HG03280 (cell line): ENCODE measurements at regions not wholly inside any gene's neighbourhood (a gene's known extent, or its start where the extent isn't known, plus 50 kb on each side); places are given as distances from the start of the nearest gene placed in this dataset.
"Not testable (repeated sequence)": the region's sequence is repeated elsewhere in the genome, so short reads cannot be mapped to it uniquely, and the experiment has no call there.

Experiments used
- ATAC-seq: cut with Tn5 transposase; IDR thresholded peaks from one replicate; pipeline ENCODE4 v1.9.1; 2021; ENCODE audit warnings: mild to moderate bottlenecking, moderate library complexity; ENCODE audit not compliant: unreplicated experiment

DNA sequence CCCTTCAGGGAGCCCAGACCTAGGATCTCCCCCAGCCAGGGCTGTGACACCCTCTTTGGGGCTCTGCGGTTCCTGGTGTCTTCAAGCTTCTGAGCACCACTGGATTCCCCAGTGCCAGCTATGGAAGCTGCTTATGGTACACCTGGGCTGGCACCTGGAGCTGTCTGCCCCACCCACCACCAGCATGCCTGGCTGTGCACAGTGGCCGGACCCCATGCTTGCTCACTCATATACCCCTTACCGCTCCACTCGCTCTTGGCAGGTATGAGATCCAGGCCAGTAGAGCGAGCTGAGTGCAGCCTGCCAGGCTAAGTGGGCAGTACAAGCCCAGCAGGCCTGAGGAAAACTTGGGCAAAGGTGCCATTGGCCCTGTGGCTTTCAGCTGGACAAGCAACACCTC is 114.0 kb downstream of the DACT1 start:
- no peak for ATAC-seq

DNA sequence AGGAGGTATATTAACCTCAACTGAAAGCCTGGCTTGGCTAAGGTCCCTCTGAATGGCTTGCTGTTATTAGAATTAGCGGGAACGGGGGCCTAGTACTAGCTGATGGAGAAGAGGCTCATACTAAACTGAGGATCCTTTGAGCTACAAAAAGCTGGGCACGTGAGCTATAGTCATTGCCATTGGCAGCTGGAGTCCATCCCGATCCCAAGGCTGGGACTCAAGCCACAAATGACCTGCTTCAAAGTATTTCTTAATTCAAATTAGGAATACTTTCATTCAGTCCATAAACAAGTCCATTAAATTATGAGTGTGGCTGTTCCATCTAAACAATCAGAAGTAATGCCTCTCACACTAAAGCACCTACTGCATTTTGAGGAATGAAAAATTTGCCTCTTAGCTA is 114.5 kb downstream of the DACT1 start:
- no peak for ATAC-seq

DNA sequence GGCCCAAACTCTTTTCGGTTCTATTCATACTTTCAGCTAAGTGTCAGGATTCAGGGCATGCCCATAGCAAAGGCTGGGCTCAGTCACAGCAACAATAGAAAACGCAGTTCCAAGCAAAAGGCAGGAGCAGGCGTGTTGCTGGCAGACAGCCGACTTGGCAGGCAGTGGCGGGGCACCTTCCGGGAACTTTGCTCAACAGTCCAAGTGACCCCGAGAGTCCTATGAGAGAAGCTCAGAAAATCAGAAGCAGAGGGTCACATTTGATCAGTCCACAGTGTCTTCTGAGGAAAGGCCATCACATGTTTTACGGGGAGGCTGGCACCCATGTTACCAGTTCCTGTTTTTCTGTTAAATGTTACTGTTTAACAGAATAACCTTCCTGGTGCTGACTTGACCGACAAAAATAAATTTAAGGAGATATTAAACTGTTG is 115.0 kb downstream of the DACT1 start:
- ATAC-seq, result no peak

DNA sequence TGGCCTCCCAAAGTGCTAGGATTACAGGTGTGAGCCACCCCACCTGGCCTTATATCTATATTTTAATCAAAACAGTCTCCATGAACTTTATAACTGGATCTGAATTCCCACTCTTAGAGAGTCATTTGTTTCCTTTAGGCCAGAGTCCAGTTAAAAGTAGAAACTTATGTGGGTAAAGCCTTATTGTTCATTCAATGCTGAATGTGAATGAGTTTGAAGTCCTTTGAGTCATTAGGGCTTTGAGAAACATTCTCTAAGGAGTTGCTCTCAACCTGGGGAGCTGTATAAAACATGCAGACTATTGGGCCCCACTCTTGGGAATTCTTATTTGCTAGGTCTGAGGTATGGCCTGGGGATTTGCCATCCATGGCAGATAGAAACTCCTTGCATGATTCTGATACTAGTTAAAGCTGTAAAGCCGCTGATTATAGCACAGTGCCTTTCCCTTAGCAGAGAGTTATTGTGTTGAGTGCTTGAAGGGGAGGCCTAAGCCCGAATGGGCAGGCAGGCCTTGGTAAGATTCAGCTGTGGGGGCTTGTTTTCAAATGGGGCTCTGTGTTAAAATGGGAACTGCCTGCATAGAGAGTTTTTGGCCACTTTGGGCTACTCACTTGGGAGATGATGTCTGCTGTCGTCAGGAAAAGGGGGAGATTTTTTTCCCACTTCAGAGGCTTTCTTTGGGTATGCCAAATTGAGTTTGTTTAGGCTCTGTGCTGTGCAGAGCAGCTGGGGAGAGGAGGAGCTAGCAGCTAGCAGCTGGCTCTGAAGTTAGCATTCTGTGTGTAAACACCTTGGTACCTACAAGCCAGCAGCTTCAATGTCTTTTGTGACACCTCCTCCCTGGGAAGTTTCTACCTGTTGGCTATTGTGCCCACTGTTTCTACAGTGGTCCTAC is 117.5 kb downstream of the DACT1 start:
- ATAC-seq, result no peak

DNA sequence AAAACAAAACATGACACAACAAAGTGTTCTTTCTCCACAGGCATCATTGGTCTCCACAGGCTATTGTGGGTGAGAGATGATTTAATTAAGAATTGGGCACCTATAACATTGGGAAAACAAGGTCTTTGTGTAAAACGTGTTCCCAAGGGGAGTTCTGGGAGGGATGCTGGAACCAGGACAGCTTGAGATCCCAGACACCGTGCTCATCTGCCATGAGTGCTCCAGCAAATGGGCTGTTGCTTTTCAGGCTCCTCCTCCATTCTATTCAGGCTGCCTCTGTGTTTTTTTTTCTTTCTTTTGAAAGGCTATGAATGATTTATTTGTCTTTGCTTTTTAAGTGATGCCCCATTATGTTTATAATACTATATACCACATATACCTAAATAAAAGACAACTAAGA is 122.4 kb downstream of the DACT1 start:
- no peak for ATAC-seq

DNA sequence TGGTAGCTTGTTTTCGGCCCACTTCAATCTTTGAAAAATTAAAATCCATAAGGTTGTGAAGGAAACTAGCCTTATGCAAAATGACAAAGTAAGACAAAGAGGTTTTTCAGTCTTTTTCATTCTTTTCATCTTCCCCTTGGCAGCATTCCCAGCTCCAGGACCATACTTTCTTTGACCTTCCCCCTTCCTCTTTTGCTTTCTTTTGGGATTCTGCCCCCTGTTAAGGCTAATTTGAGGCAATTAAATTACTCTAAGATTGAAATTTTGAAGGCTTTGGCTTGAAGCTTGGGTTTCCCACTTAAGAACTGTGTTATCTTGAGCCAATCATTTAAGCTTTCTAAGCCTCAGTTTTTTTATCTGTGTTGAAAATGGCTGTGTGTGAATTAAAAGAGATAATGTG is 124.9 kb downstream of the DACT1 start:
- no peak for ATAC-seq

DNA sequence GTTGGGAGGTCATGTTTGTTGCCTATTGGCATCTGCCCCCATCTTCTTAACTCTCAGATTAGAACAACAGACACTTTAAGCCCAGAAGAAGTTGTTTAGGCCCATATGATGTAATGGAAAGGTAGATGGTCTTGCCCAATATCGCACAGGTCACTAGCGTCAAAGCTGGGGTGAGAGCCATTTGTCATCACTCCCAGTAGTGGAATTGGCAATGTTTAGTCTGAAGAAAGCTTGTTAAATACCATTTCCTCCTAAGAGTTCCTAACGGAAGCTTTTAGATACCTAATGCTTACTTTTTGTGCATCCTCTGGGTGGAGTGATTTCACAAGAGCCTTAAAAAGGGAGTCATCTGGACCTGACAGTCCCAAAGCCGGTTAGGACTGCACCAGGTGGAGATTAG is 125.4 kb downstream of the DACT1 start:
- ATAC-seq, result no peak

DNA sequence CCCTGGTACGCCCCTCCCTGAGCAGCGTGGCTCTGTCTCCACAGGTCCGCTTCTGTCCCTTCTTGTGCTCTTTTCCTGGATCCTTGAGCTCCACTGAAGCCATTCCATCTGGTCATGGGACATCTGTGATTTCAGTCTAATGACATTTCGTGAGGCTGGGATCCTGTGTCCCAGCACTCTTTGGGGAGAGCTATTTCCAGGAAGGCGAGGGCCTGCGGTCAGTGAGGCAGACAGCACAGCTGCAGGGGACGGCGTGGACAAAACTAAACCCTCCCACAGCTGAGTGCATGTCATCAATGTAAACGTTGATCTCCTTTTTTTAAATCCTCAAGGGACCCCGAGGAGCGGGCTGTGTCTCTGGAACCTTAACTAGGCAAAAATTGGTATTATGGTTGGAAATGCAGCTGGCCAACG is 127.7 kb downstream of the DACT1 start:
- no peak for ATAC-seq

DNA sequence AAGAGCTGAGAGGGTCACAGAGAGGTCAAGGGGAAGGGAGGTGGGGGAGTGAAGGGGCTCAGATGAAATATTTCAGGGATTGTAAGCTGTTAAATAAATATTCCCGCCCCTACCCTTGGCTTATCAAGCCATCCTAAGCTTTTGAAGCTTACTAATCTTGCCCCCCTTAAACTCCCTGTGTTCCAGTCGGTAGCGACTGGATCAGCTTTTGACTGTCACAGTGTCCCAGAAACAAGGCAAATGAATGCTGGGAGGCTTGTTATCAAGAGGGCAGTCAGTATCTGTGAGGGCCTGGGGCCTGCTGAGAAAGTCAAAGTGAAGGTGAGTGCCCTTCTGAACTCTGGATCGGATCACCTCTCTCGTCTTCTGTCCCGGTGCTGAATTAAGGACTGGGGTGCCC is 128.1 kb downstream of the DACT1 start:
- no peak for ATAC-seq

DNA sequence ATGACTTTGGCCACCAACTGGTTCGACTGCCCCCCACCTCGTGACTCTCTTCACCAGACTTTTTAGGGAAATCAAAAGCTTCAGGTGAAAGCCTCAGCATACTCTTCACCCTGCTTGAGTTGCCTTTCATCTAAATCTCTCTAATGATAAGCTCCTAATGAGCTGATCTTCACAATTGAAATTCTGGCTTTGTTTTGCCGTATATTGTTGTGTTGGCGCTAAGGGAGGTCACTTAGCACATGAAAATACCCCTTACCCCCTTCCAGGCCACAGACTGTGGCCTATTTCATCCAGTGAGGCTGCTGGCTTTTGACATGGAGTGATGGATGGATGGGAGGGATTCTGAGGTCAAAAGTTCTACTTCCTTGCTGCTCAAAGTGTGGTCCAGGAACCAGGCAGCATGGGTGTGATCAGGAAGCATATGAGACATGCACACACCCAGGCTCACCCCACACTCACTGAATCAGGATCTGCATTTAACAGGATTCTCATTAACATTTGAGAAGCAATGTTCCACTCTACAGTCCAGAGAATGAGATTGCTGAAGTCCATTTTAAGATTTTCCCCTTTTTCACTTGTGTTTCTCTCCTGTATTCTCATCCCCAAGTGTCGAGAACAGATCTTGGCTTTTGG is 131.4 kb downstream of the DACT1 start:
- no peak for ATAC-seq

DNA sequence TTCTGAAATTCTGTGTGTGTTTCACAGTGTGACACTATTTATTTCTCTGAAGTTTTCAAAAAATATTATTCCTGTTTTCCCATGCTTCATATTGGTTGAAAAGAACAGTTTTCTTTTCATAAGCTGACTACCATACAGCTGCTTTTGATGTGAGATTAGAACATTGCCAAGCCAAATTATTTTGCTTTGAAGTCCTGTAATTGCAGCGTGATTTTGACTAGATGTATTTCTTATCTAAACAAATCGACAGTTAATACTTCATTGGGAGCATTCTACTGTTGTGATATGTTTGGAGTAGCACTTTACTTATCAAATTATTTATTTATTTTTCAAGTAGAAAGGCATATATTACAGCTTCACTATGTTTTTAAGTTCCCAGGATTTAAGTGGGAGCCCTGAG is 132.0 kb downstream of the DACT1 start:
- no peak for ATAC-seq

DNA sequence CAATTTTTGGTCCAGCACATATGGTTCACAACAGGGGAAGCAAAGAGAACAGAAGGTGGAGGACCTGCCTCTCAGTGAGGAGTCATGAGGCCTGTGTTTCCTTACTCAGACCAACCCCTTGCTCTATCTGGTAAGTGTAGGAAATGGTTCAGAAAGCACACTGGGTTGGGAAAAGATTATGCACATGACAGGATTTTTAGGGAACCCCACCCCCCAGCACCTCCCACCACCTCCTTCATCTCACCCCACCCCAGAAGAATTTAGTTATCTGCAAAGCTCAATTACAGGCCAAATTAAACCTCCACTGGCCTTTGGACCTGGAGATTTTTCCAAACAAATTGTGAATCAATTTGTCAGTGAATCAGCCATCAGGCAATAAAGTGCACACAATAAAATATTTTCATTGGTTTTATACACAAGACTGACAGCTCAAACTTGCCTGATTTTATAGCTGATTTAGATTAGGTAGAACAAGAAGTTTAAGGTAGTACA is 132.8 kb downstream of the DACT1 start:
- no peak for ATAC-seq

DNA sequence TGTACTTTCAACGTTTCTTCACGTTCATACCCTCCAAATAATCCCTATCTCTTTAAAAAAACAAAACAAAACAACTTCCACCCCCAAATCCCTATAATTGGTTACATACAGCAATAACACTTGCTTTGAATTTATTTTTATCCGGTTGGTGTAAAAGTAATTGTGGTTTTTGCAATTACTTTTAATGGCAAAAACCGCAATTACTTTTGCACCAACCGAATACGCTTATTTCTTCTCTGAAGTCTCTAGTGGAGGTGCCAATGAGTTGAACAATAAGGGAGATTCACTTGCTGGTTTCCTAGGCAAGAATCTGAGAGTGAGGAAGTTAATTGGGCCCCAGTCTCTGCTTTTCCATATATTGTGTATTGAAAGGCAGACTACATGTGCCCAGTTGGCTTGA is 133.3 kb downstream of the DACT1 start:
- ATAC-seq, result no peak

DNA sequence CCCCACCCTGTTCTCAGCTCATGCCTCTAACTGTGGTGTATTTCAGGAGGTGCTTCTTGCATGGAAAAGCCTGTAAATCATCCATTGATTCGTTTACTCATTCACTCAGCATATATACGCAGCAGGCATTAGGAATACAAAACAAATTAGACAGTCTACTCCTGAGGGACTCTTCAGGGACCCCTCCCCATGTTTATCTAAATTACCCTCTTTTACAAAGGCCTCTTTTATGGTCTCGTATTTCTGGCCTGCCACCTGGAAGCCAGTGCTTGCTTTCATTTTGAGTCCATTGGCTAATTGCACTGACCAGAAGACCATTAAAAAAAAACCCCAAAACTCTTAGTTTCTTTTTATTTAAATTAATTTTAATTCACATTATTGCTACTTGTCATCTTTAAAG is 134.4 kb downstream of the DACT1 start:
- ATAC-seq, result no peak

DNA sequence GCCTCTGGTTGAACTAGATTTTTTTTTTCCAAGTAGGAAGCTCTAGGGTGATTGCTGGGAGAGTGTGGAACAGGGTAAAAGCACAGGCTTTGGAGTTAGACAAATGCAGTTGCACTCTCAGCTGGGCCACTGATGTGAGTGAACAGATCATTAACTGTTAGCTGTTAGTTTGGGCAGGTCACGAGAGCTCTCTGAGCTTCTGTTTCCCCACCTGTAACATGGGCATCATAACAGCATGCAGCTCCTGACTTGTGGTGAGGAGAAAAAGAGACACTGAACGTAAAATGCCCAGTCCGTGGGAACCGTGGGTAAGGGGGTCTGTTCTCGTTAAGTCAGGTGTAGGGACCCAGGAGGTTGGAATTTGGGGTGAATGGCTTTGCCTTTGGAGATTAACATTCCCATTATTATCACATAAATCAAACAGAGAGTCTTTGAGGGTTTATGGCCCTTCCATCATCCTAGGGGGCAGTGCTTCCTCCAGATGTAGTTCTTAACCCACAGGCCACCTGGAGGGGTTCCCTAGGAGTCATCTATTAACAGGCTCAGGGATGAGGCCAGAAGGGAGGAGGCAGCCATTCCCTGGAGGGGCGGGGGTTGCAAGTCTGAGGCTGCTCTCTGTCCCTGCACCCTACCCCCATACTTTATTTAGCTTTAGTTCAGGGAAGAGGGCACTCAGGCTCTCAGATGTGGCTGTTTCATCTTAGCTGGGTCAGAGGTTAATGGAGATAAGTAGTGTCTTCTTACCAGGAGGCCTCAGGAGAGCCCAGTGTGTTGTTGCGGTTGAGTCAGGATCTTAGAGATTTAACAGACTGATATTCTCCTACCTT is 135.2 kb downstream of the DACT1 start:
- ATAC-seq, result no peak

DNA sequence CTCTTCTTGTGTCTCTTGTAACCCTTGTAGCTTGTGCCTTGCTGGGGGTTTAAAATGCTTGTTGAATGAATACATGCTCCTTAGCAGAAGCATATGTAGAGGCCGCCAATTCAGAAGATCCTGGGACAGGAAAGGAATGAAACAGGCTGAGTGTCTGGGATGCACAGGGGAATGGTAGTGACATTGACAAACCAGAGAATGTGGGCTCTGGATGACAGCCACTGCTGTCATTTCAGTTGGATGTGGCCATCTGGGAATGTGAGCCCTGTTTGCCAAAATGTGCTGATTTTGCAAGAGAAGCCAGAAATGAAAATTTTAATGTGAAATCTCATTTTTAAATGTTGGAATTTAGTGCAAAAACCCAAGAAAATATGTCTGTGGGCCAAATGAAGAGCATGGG is 136.8 kb downstream of the DACT1 start:
- ATAC-seq, result no peak

DNA sequence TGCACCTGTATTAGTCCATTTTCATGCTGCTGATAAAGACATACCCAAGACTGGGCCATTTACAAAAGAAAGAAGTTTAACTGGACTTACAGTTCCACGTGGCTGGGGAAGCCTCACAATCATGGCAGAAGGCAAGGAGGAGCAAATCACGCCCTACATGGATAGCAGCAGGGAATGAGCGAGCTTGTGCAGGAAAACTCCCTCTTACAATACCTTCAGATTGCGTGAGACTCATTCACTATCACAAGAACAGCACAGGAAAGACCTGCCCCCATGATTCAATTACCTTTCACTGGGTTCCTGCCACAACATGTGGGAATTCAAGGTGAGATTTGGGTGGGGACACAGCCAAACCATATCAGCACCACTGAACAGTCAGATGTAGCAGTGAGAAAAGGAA is 137.4 kb downstream of the DACT1 start:
- ATAC-seq, result not testable (repeated sequence)

DNA sequence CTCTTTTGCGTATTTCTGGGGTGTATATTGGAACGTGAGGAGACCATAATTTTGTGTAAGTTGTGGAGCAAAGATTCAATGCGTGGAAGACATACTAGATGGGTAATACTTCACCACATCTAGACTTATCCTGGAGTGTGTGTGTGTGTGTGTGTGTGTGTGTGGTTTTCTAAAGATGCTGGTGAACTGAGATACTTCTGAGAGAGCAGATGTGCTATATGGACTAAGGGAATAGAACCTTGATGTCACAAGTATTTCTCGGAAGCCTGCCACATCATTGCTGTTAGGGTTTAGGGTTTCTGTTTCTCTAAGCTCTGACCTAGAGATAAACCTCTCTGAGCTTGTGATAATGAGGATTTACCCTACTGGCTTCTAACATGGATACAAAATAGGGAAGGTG is 138.8 kb downstream of the DACT1 start:
- ATAC-seq, result no peak

DNA sequence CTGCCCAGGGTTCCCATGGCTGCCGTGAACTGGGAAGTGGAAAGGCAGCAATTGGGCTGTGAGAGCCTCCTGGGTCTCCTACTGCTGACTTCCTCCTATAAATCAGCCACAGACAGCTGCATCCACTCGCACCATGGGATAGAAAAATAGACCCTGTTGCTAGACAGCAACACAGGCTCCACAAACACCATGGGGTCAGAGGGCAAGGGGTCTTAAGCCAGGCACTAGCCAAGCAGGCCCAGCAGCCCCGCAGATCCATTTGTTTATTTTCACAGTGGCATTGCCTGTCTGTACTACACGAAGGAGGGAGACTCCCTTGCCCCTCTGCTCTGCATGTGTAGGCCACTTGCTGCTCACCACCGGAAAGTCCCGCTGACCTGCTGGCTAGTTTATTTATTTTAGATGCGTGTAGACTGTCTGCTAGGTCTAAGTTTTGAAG is 139.8 kb downstream of the DACT1 start:
- ATAC-seq, result no peak

DNA sequence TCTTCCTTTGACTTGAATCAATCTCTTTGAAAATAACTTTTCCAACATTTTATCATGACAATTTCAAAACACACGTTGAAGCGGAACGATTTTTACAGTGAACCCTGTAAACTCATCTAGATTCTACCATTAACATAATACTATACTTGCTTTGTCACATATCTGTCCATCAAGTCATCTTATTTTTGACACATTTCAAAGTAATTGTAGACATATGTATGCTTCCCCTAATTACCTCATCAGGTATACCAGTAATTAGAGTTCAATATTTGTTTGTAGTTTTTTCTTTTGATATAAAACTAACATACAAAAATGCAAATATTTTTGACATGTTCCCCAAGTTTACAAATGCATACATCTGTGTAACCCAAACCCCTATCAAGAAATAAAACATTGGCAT is 140.4 kb downstream of the DACT1 start:
- ATAC-seq, result no peak

DNA sequence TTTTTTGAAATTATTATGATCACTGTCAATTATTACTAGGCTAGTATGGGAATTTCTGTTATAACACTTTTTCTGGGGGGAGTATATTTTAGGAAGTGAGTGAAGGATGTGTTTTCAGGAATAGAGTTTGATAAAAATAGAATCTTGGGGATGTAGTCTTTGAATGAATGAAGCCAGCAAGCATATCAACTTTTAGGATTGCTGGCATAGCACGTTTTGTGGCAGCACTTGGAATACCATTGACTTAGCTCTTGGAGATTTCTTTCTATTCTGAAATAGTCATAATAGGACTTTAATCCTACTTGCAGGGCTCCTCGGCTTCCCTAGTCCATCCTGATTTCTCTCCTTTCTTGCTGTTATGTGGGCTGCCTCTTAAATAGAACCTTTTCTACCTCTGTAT is 141.6 kb downstream of the DACT1 start:
- ATAC-seq, result no peak
